HepG2 (cell line): ENCODE measurements at regions not wholly inside any gene's neighbourhood (a gene's known extent, or its start where the extent isn't known, plus 50 kb on each side); places are given as distances from the start of the nearest gene placed in this dataset.

Source experiments
- ESRRA ChIP-seq: sonication (generic); formaldehyde crosslinking; IDR thresholded peaks from 2 replicates; pipeline ENCODE4 v1.5.1; 2020; ENCODE audit warnings: mild to moderate bottlenecking, low read depth, missing genetic modification reagents
- FOXO1 ChIP-seq: sonication (generic); formaldehyde crosslinking; IDR thresholded peaks from 2 replicates; pipeline ENCODE4 v1.4.0; 2020; ENCODE audit warnings: missing genetic modification reagents
- KAT8 ChIP-seq: IDR thresholded peaks from 2 replicates; pipeline ENCODE4 v1.6.1; 2016; ENCODE audit warnings: missing genetic modification reagents, missing compliant biosample characterization
- MIER2 ChIP-seq: IDR thresholded peaks from 2 replicates; pipeline ENCODE4 v1.6.1; 2016; ENCODE audit warnings: missing biosample characterization, missing genetic modification reagents
- PHF21A ChIP-seq: sonication (generic); formaldehyde crosslinking; IDR thresholded peaks from 2 replicates; pipeline ENCODE4 v1.5.0; 2020; ENCODE audit warnings: mild to moderate bottlenecking, missing genetic modification reagents
- XRCC5 ChIP-seq: fragments of 200-400 bp; formaldehyde crosslinking; optimal IDR thresholded peaks from 2 replicates; pipeline ENCODE3; 2017; ENCODE audit warnings: mild to moderate bottlenecking, low read length
- ZBTB20 ChIP-seq: sonication (generic); formaldehyde crosslinking; IDR thresholded peaks from 2 replicates; pipeline ENCODE4 v1.8.1; 2023; ENCODE audit warnings: missing genetic modification reagents, low read depth, mild to moderate bottlenecking, borderline replicate concordance
- ZNF558 ChIP-seq: sonication (generic); formaldehyde crosslinking; IDR thresholded peaks from 2 replicates; pipeline ENCODE4 v1.9.0; 2022; ENCODE audit warnings: mild to moderate bottlenecking, missing genetic modification reagents, borderline replicate concordance
- ZNF737 ChIP-seq: sonication (generic); formaldehyde crosslinking; IDR thresholded peaks from 2 replicates; pipeline ENCODE4 v1.5.0; 2020; ENCODE audit warnings: missing genetic modification reagents, mild to moderate bottlenecking, borderline replicate concordance
- TF ChIP-seq, protein P1 (sequence below): IDR thresholded peaks from 2 replicates; pipeline ENCODE4 v1.6.1; 2018; ENCODE audit warnings: missing genetic modification reagents
- TF ChIP-seq, protein P2 (sequence below): sonication (generic); formaldehyde crosslinking; IDR thresholded peaks from 2 replicates; pipeline ENCODE4 v1.5.1; 2020; ENCODE audit warnings: mild to moderate bottlenecking, missing genetic modification reagents, borderline replicate concordance
- TF ChIP-seq, protein P3 (sequence below): IDR thresholded peaks from 2 replicates; pipeline ENCODE4 v1.6.1; 2012; ENCODE audit warnings: low read length, improper control_type of control experiment
- TF ChIP-seq, protein P4 (sequence below): sonication (generic); formaldehyde crosslinking; IDR thresholded peaks from 2 replicates; pipeline ENCODE4 v1.4.0; 2020; ENCODE audit warnings: mild to moderate bottlenecking, missing genetic modification reagents
- TF ChIP-seq, protein P5 (sequence below): sonication (generic); formaldehyde crosslinking; conservative IDR thresholded peaks from 2 replicates; pipeline ENCODE4 v1.4.0; 2020; ENCODE audit warnings: missing genetic modification reagents
- TF ChIP-seq, protein P6 (sequence below): sonication (generic); formaldehyde crosslinking; IDR thresholded peaks from 2 replicates; pipeline ENCODE4 v1.4.0; 2020; ENCODE audit warnings: missing genetic modification reagents, borderline replicate concordance

DNA sequence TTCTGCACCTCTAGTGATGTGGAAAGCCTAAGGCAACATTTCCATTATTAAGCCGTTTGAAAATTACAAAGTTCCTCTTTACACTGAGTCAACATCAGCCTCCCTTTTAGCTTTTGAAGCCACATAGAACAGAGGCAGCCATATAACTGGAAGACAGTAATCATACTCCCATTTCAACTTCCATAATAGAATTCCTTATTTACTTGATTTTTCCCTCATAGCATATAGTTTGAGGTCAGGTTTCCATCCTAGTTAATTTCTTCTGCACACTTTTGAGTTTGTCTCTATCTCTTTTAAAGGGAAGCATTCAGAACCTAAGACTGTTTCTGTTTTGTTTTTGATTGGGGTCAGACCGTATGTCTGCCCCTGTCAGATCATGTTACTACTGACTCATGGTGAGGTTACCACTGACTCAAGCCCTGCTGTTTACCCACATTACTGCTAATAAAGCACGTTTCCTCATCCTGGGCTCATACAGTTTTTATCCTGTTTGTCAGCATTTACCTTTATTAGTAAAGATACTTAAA lies 161.0 kb downstream of the SLC38A4 start (continued):
- TF ChIP-seq MIER2 (CRISPR knock-in tag): no peak
- peak; percentile 48; the same call in 1 of the 2 replicates for TF ChIP-seq ZBTB20
- TF ChIP-seq, protein P1, sequence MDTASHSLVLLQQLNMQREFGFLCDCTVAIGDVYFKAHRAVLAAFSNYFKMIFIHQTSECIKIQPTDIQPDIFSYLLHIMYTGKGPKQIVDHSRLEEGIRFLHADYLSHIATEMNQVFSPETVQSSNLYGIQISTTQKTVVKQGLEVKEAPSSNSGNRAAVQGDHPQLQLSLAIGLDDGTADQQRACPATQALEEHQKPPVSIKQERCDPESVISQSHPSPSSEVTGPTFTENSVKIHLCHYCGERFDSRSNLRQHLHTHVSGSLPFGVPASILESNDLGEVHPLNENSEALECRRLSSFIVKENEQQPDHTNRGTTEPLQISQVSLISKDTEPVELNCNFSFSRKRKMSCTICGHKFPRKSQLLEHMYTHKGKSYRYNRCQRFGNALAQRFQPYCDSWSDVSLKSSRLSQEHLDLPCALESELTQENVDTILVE (CRISPR knock-in tag): no peak
- TF ChIP-seq, protein P2, sequence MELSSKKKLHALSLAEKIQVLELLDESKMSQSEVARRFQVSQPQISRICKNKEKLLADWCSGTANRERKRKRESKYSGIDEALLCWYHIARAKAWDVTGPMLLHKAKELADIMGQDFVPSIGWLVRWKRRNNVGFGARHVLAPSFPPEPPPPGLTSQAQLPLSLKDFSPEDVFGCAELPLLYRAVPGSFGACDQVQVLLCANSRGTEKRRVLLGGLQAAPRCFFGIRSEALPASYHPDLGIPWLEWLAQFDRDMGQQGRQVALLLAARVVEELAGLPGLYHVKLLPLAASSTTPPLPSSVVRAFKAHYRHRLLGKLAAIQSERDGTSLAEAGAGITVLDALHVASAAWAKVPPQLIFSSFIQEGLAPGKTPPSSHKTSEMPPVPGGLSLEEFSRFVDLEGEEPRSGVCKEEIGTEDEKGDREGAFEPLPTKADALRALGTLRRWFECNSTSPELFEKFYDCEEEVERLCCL (CRISPR knock-in tag): no peak
- TF ChIP-seq, protein P3, sequence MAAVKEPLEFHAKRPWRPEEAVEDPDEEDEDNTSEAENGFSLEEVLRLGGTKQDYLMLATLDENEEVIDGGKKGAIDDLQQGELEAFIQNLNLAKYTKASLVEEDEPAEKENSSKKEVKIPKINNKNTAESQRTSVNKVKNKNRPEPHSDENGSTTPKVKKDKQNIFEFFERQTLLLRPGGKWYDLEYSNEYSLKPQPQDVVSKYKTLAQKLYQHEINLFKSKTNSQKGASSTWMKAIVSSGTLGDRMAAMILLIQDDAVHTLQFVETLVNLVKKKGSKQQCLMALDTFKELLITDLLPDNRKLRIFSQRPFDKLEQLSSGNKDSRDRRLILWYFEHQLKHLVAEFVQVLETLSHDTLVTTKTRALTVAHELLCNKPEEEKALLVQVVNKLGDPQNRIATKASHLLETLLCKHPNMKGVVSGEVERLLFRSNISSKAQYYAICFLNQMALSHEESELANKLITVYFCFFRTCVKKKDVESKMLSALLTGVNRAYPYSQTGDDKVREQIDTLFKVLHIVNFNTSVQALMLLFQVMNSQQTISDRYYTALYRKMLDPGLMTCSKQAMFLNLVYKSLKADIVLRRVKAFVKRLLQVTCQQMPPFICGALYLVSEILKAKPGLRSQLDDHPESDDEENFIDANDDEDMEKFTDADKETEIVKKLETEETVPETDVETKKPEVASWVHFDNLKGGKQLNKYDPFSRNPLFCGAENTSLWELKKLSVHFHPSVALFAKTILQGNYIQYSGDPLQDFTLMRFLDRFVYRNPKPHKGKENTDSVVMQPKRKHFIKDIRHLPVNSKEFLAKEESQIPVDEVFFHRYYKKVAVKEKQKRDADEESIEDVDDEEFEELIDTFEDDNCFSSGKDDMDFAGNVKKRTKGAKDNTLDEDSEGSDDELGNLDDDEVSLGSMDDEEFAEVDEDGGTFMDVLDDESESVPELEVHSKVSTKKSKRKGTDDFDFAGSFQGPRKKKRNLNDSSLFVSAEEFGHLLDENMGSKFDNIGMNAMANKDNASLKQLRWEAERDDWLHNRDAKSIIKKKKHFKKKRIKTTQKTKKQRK: no peak
- TF ChIP-seq FOXO1 (CRISPR knock-in tag): peak; percentile 63; the same call in 1 of the 2 replicates
- TF ChIP-seq, protein P4, sequence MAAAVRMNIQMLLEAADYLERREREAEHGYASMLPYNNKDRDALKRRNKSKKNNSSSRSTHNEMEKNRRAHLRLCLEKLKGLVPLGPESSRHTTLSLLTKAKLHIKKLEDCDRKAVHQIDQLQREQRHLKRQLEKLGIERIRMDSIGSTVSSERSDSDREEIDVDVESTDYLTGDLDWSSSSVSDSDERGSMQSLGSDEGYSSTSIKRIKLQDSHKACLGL: no peak
- no peak for TF ChIP-seq ZNF737
- TF ChIP-seq, protein P5, sequence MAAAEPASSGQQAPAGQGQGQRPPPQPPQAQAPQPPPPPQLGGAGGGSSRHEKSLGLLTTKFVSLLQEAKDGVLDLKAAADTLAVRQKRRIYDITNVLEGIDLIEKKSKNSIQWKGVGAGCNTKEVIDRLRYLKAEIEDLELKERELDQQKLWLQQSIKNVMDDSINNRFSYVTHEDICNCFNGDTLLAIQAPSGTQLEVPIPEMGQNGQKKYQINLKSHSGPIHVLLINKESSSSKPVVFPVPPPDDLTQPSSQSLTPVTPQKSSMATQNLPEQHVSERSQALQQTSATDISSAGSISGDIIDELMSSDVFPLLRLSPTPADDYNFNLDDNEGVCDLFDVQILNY (CRISPR knock-in tag): no peak
- no peak for TF ChIP-seq ZNF558 (CRISPR knock-in tag)
- no peak for TF ChIP-seq ESRRA
- TF ChIP-seq KAT8 (CRISPR knock-in tag): peak; percentile 33; the same call in 1 of the 2 replicates
- 0 out of 2 replicates have a peak, but pooled peaks have one; percentile 52 for TF ChIP-seq PHF21A (CRISPR knock-in tag)
- TF ChIP-seq XRCC5: no peak
- TF ChIP-seq, protein P6, sequence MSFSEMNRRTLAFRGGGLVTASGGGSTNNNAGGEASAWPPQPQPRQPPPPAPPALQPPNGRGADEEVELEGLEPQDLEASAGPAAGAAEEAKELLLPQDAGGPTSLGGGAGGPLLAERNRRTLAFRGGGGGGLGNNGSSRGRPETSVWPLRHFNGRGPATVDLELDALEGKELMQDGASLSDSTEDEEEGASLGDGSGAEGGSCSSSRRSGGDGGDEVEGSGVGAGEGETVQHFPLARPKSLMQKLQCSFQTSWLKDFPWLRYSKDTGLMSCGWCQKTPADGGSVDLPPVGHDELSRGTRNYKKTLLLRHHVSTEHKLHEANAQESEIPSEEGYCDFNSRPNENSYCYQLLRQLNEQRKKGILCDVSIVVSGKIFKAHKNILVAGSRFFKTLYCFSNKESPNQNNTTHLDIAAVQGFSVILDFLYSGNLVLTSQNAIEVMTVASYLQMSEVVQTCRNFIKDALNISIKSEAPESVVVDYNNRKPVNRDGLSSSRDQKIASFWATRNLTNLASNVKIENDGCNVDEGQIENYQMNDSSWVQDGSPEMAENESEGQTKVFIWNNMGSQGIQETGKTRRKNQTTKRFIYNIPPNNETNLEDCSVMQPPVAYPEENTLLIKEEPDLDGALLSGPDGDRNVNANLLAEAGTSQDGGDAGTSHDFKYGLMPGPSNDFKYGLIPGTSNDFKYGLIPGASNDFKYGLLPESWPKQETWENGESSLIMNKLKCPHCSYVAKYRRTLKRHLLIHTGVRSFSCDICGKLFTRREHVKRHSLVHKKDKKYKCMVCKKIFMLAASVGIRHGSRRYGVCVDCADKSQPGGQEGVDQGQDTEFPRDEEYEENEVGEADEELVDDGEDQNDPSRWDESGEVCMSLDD (CRISPR knock-in tag): no peak
